ENCODE measurements at regions not wholly inside any gene's neighbourhood (a gene's known extent, or its start where the extent isn't known, plus 50 kb on each side); places are given as distances from the start of the nearest gene placed in this dataset.

DNA sequence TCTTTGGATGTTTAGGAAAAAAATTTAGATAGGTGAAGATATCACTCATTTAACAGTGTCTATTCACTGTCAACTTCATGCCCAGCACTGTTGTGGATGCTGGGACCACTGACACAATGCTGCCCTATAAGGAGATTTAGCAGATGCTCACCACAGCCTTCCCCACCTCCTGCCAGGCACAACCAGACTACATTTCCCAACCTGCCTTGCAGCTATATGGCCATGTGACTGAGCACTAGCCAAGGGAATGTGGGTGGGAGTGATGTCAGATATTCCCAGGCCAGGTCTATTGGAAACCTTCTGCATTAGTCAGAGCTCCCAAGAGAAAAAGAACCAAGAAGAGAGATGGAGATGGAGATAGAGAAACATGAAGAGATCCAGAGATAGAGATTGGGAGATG, 302.6 kb upstream of the TAS2R1 start:
- TF ChIP-seq, protein P1, sequence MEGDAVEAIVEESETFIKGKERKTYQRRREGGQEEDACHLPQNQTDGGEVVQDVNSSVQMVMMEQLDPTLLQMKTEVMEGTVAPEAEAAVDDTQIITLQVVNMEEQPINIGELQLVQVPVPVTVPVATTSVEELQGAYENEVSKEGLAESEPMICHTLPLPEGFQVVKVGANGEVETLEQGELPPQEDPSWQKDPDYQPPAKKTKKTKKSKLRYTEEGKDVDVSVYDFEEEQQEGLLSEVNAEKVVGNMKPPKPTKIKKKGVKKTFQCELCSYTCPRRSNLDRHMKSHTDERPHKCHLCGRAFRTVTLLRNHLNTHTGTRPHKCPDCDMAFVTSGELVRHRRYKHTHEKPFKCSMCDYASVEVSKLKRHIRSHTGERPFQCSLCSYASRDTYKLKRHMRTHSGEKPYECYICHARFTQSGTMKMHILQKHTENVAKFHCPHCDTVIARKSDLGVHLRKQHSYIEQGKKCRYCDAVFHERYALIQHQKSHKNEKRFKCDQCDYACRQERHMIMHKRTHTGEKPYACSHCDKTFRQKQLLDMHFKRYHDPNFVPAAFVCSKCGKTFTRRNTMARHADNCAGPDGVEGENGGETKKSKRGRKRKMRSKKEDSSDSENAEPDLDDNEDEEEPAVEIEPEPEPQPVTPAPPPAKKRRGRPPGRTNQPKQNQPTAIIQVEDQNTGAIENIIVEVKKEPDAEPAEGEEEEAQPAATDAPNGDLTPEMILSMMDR (IDR thresholded peaks at IDR 0.05; ENCODE audit: low read depth, low read length, missing input control), result no peak
- TF ChIP-seq TAF1 (conservative IDR thresholded peaks at IDR 0.05) (no peak), RAD21 (IDR thresholded peaks at IDR 0.05) (no peak), SP1 (IDR thresholded peaks at IDR 0.05) (no peak), JUND (IDR thresholded peaks at IDR 0.05) (no peak)
- TF ChIP-seq, protein P2, sequence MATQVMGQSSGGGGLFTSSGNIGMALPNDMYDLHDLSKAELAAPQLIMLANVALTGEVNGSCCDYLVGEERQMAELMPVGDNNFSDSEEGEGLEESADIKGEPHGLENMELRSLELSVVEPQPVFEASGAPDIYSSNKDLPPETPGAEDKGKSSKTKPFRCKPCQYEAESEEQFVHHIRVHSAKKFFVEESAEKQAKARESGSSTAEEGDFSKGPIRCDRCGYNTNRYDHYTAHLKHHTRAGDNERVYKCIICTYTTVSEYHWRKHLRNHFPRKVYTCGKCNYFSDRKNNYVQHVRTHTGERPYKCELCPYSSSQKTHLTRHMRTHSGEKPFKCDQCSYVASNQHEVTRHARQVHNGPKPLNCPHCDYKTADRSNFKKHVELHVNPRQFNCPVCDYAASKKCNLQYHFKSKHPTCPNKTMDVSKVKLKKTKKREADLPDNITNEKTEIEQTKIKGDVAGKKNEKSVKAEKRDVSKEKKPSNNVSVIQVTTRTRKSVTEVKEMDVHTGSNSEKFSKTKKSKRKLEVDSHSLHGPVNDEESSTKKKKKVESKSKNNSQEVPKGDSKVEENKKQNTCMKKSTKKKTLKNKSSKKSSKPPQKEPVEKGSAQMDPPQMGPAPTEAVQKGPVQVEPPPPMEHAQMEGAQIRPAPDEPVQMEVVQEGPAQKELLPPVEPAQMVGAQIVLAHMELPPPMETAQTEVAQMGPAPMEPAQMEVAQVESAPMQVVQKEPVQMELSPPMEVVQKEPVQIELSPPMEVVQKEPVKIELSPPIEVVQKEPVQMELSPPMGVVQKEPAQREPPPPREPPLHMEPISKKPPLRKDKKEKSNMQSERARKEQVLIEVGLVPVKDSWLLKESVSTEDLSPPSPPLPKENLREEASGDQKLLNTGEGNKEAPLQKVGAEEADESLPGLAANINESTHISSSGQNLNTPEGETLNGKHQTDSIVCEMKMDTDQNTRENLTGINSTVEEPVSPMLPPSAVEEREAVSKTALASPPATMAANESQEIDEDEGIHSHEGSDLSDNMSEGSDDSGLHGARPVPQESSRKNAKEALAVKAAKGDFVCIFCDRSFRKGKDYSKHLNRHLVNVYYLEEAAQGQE (IDR thresholded peaks at IDR 0.05), result no peak
